ENCODE measurements at regions not wholly inside any gene's neighbourhood (a gene's known extent, or its start where the extent isn't known, plus 50 kb on each side); places are given as distances from the start of the nearest gene placed in this dataset.

DNA sequence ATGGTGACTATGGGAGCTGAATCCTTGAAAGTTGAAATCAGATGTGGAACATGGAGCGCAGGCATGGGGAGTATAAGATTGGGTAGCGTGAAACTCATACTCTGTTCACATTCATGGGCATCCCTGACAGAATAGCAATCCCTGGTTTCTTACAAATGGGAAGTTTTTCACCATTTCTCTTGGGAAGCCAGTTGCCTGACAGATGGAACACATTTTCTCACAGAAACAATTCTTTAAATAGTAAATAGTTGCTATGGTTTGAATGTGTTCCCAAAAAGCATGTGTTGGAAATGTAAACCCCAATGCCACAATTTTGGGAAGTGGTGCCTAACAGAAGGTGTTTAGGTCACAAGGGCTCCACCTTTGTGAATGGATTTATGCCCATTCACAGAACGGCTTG is 262.8 kb upstream of the HS3ST5 start:
- H2AFZ ChIP-seq (ENCODE audit: low read length) = no peak overlapping the region
- H4K20me1 ChIP-seq (ENCODE audit: insufficient read depth, low read depth, low read length) = no peaks in the 10 kb centered on the region
- H3K4me2 ChIP-seq (ENCODE audit: low read depth, low read length, poor library complexity, severe bottlenecking) = no peak overlapping the region
- no peaks in the 10 kb centered on the region for H3K9me2 ChIP-seq (replicated peaks; ENCODE audit: insufficient read depth, low read length)
- H3K27ac ChIP-seq (ENCODE audit: low read length) = no peak overlapping the region
- no peaks in the 10 kb centered on the region for H3K36me3 ChIP-seq (ENCODE audit: insufficient read depth, low read length)
- H3K79me2 ChIP-seq (ENCODE audit: low read length) = no peaks in the 10 kb centered on the region
- no peak for DNase-seq
- H3K4me1 ChIP-seq (ENCODE audit: low read length) = no peaks in the 10 kb centered on the region
- no peak overlapping the region for H3K9ac ChIP-seq (ENCODE audit: low read length)
- no peaks in the 10 kb centered on the region for H3K27me3 ChIP-seq (ENCODE audit: low read length)
- no peak overlapping the region for H3K4me3 ChIP-seq (ENCODE audit: low read length)
- H3K9me3 ChIP-seq (ENCODE audit: low read length) = no peaks in the 10 kb centered on the region; the same call in 1 of the 2 replicates

DNA sequence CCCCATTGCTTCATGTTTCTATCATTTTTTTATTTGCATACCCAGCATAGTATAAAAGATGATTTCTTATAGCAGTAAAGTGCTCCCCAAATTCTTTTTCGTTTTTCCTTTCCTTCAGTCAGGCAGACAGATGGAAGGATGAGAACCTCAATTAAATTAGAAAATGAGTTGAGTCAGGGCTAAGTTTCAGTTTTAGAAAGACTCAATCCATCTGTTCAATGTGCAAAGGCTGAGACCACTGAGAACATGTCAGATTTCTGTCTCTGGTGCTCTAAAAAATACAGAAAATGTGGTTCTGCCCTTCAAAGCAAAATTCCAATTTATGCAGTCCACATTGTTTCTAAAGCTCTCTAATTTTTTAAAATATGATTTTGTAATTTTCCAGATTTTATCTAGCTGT is 257.6 kb upstream of the HS3ST5 start:
- Histone ChIP-seq H3K4me1 (ENCODE audit: low read length) (no peaks in the 10 kb centered on the region), H3K79me2 (ENCODE audit: low read length) (no peaks in the 10 kb centered on the region), H3K9ac (ENCODE audit: low read length) (no peak overlapping the region), H3K36me3 (ENCODE audit: insufficient read depth, low read length) (no peaks in the 10 kb centered on the region), H3K4me3 (ENCODE audit: low read length) (no peak overlapping the region), H3K27me3 (ENCODE audit: low read length) (no peaks in the 10 kb centered on the region), H3K9me2 (replicated peaks; ENCODE audit: insufficient read depth, low read length) (no peaks in the 10 kb centered on the region), H3K9me3 (ENCODE audit: low read length) (no peaks in the 10 kb centered on the region; the same call in 1 of the 2 replicates), H4K20me1 (ENCODE audit: insufficient read depth, low read depth, low read length) (no peaks in the 10 kb centered on the region), H3K4me2 (ENCODE audit: low read depth, low read length, poor library complexity, severe bottlenecking) (no peak overlapping the region), H2AFZ (ENCODE audit: low read length) (no peak overlapping the region), H3K27ac (ENCODE audit: low read length) (no peak overlapping the region)
- DNase-seq = no peak

DNA sequence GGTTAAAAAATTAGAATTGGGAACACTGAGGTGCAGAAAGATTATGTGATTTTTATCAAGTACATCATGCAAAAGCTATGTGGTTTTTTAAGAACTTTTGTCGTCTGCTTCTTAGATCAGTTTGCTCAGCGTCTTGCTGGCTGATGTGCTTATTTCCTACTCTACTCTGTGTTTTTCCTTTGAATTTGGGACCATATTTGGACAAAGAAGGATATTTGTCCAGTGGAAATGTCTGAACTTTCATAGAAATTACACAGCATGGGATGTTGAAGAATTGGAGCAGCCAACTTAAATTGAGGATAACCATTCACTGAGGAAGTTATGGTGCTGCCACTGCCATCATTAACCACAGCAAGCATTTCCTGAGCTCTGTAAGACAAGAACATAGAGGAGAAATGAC is 252.8 kb upstream of the HS3ST5 start:
- H3K27me3 ChIP-seq (ENCODE audit: low read length) = no peaks in the 10 kb centered on the region
- H4K20me1 ChIP-seq (ENCODE audit: insufficient read depth, low read depth, low read length) = no peaks in the 10 kb centered on the region
- no peak overlapping the region for H3K4me2 ChIP-seq (ENCODE audit: low read depth, low read length, poor library complexity, severe bottlenecking)
- H3K9me2 ChIP-seq (replicated peaks; ENCODE audit: insufficient read depth, low read length) = no peaks in the 10 kb centered on the region
- DNase-seq = no peak
- H3K9ac ChIP-seq (ENCODE audit: low read length) = no peak overlapping the region
- no peaks in the 10 kb centered on the region for H3K9me3 ChIP-seq (ENCODE audit: low read length)
- no peak overlapping the region for H3K4me3 ChIP-seq (ENCODE audit: low read length)
- H2AFZ ChIP-seq (ENCODE audit: low read length) = no peak overlapping the region
- H3K27ac ChIP-seq (ENCODE audit: low read length) = no peak overlapping the region
- no peaks in the 10 kb centered on the region for H3K4me1 ChIP-seq (ENCODE audit: low read length)
- no peaks in the 10 kb centered on the region for H3K36me3 ChIP-seq (ENCODE audit: insufficient read depth, low read length)
- H3K79me2 ChIP-seq (ENCODE audit: low read length) = no peaks in the 10 kb centered on the region

DNA sequence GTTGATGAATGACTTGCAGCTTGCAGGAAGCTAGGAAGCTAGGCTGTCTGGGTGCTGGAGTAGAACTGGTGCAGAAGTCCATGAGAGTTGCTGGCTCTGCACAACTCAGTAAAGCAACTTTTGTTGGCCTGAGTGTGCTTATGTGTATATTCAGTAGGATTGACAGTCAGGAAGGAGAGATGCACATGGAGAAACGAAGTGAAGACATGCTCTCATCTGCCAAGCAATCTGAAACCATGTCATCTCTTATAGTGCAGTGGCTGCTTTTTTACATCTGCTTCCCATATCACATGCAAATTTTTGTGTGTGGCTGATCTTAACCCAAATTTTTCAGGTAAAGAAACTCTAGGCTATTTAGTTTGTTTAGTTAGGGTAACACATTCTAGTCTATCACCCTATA is 252.4 kb upstream of the HS3ST5 start:
- no peaks in the 10 kb centered on the region for H3K36me3 ChIP-seq (ENCODE audit: insufficient read depth, low read length)
- no peak overlapping the region for H3K4me3 ChIP-seq (ENCODE audit: low read length)
- H3K4me1 ChIP-seq (ENCODE audit: low read length) = no peaks in the 10 kb centered on the region
- no peak overlapping the region for H3K27ac ChIP-seq (ENCODE audit: low read length)
- H3K9ac ChIP-seq (ENCODE audit: low read length) = no peak overlapping the region
- no peaks in the 10 kb centered on the region for H3K79me2 ChIP-seq (ENCODE audit: low read length)
- no peak for DNase-seq
- H4K20me1 ChIP-seq (ENCODE audit: insufficient read depth, low read depth, low read length) = no peaks in the 10 kb centered on the region
- H3K27me3 ChIP-seq (ENCODE audit: low read length) = no peaks in the 10 kb centered on the region
- H3K9me3 ChIP-seq (ENCODE audit: low read length) = no peaks in the 10 kb centered on the region
- no peaks in the 10 kb centered on the region for H3K9me2 ChIP-seq (replicated peaks; ENCODE audit: insufficient read depth, low read length)
- H2AFZ ChIP-seq (ENCODE audit: low read length) = no peak overlapping the region
- H3K4me2 ChIP-seq (ENCODE audit: low read depth, low read length, poor library complexity, severe bottlenecking) = no peak overlapping the region

DNA sequence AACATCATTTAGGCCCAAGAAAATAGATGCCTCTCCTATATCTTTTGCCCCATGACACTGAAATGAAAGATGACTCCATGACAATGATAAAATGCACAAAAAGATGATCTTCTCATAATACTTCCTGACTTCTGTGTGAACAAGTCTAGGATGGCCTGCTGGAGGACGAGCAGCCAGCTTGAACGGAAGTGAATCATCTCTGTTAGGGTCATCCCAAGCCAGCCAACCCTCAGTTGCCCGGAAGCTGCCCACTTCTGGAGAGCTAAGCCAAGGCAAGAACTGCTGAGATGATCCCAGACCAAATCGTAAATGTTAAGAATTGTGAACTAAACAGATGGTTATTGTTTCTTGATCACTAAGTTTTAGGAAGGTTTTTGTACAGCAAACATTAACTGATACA is 249.7 kb upstream of the HS3ST5 start:
- Histone ChIP-seq H3K36me3 (ENCODE audit: insufficient read depth, low read length) (no peaks in the 10 kb centered on the region), H3K4me3 (ENCODE audit: low read length) (no peak overlapping the region), H3K79me2 (ENCODE audit: low read length) (no peaks in the 10 kb centered on the region), H3K4me1 (ENCODE audit: low read length) (no peaks in the 10 kb centered on the region), H4K20me1 (ENCODE audit: insufficient read depth, low read depth, low read length) (no peaks in the 10 kb centered on the region), H3K9me3 (ENCODE audit: low read length) (no peaks in the 10 kb centered on the region), H2AFZ (ENCODE audit: low read length) (no peak overlapping the region), H3K9ac (ENCODE audit: low read length) (no peak overlapping the region), H3K4me2 (ENCODE audit: low read depth, low read length, poor library complexity, severe bottlenecking) (no peak overlapping the region), H3K27me3 (ENCODE audit: low read length) (no peaks in the 10 kb centered on the region), H3K27ac (ENCODE audit: low read length) (no peak overlapping the region), H3K9me2 (replicated peaks; ENCODE audit: insufficient read depth, low read length) (no peaks in the 10 kb centered on the region)
- no peak for DNase-seq

DNA sequence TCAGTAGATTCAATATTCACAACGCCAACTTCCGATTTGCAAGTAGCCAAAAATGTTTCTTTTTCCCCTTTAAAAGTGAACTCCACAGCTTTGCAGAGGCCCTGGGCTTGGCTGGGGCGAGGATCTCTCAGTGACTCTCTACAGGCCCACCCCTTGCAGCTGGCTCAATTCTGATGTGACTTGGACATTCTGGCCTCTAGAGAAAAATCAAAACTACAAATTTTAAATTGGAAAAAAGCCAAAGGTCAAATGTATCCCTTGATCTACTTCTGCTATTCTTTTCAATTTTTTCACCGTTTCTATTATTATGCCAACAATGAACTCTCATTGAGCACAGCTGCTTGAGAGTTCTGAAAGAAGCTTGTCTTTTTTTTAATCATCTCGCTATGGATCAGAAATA is 245.9 kb upstream of the HS3ST5 start:
- Histone ChIP-seq H3K27me3 (ENCODE audit: low read length) (no peaks in the 10 kb centered on the region), H3K9me3 (ENCODE audit: low read length) (no peaks in the 10 kb centered on the region), H3K4me3 (ENCODE audit: low read length) (no peak overlapping the region), H3K27ac (ENCODE audit: low read length) (no peak overlapping the region), H3K9ac (ENCODE audit: low read length) (no peak overlapping the region), H2AFZ (ENCODE audit: low read length) (no peak overlapping the region), H3K4me2 (ENCODE audit: low read depth, low read length, poor library complexity, severe bottlenecking) (no peak overlapping the region), H3K9me2 (replicated peaks; ENCODE audit: insufficient read depth, low read length) (no peaks in the 10 kb centered on the region; the same call in 1 of the 2 replicates), H4K20me1 (ENCODE audit: insufficient read depth, low read depth, low read length) (no peaks in the 10 kb centered on the region), H3K4me1 (ENCODE audit: low read length) (no peaks in the 10 kb centered on the region), H3K79me2 (ENCODE audit: low read length) (no peaks in the 10 kb centered on the region), H3K36me3 (ENCODE audit: insufficient read depth, low read length) (no peaks in the 10 kb centered on the region)
- no peak for DNase-seq

DNA sequence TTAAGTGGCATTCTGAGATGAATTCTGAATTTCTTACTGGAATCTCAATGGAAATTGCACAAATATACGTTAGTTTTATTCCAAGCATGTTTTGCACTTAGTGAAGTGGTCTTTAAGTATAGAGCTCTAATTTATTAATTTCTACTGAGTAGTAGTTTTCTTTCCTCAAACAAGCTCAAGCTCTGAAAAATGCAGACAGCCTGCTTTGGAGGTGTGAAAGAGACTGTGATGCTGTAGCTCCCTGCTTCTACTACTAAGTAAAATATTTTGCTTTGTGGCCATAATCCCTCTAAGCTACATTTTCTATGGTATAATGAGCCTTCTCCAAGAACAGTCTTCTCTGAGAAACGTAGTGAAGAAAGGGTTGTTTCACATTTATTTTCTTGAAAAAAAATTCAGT is 243.5 kb upstream of the HS3ST5 start:
- Histone ChIP-seq H4K20me1 (ENCODE audit: insufficient read depth, low read depth, low read length) (no peaks in the 10 kb centered on the region), H3K27me3 (ENCODE audit: low read length) (no peaks in the 10 kb centered on the region), H3K4me2 (ENCODE audit: low read depth, low read length, poor library complexity, severe bottlenecking) (no peak overlapping the region), H3K4me3 (ENCODE audit: low read length) (no peak overlapping the region), H2AFZ (ENCODE audit: low read length) (no peak overlapping the region), H3K36me3 (ENCODE audit: insufficient read depth, low read length) (no peaks in the 10 kb centered on the region), H3K4me1 (ENCODE audit: low read length) (no peaks in the 10 kb centered on the region), H3K9me2 (replicated peaks; ENCODE audit: insufficient read depth, low read length) (no peaks in the 10 kb centered on the region; the same call in 1 of the 2 replicates), H3K9me3 (ENCODE audit: low read length) (no peaks in the 10 kb centered on the region), H3K9ac (ENCODE audit: low read length) (no peak overlapping the region), H3K79me2 (ENCODE audit: low read length) (no peaks in the 10 kb centered on the region), H3K27ac (ENCODE audit: low read length) (no peak overlapping the region)
- DNase-seq = no peak

DNA sequence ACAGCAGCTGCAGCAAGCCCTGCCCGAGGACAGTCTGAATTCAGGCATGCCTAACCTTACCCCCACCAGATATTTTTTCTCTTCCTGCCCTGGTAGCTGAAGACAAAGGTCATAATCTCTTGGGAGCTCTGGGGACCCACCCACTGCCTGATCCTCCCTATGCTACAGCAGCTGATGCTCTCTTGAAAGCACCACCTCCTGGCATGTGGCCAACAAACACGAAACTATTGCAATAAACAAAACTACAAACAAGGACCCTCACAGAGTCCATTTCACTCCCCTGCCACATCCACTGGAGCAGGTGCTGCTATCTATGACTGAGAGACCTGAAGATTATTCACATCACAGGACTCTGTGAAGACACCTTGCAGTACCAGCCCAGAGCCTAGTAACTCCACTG is 238.5 kb upstream of the HS3ST5 start:
- Histone ChIP-seq H3K9ac (ENCODE audit: low read length) (no peak overlapping the region), H3K79me2 (ENCODE audit: low read length) (no peaks in the 10 kb centered on the region), H3K4me3 (ENCODE audit: low read length) (no peak overlapping the region), H3K9me3 (ENCODE audit: low read length) (no peaks in the 10 kb centered on the region), H3K4me1 (ENCODE audit: low read length) (no peaks in the 10 kb centered on the region), H3K9me2 (replicated peaks; ENCODE audit: insufficient read depth, low read length) (no peaks in the 10 kb centered on the region; the same call in 1 of the 2 replicates), H3K36me3 (ENCODE audit: insufficient read depth, low read length) (no peaks in the 10 kb centered on the region), H4K20me1 (ENCODE audit: insufficient read depth, low read depth, low read length) (no peaks in the 10 kb centered on the region), H3K27me3 (ENCODE audit: low read length) (0 out of 2 replicates have a peak, but pooled peaks cover 3% of the 10 kb centered on the region), H3K27ac (ENCODE audit: low read length) (no peak overlapping the region), H3K4me2 (ENCODE audit: low read depth, low read length, poor library complexity, severe bottlenecking) (no peak overlapping the region), H2AFZ (ENCODE audit: low read length) (no peak overlapping the region)
- DNase-seq = no peak

DNA sequence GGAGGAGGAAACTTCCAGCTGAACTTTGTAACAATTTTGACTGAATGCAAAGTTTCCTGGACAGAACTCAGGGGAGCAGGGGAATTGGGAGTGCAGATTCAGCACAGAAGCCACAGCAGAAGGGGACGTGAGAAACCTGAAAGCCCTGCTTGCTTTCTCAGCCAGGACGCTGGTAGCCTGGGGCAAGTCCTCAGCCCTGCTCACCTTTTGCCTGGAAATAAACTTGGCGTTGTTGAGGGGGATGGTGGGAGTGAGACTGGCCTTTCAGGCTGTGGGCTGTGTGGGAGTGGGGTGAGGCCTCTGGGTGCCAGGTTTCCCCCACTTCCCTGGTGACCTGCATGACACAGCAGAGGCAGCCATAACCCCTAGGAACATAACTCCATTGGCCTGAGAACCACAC is 238.1 kb upstream of the HS3ST5 start:
- Histone ChIP-seq H4K20me1 (ENCODE audit: insufficient read depth, low read depth, low read length) (no peaks in the 10 kb centered on the region), H3K4me2 (ENCODE audit: low read depth, low read length, poor library complexity, severe bottlenecking) (no peak overlapping the region), H3K4me3 (ENCODE audit: low read length) (no peak overlapping the region), H2AFZ (ENCODE audit: low read length) (no peak overlapping the region), H3K9me3 (ENCODE audit: low read length) (no peaks in the 10 kb centered on the region), H3K27me3 (ENCODE audit: low read length) (0 out of 2 replicates have a peak, but pooled peaks cover 3% of the 10 kb centered on the region), H3K27ac (ENCODE audit: low read length) (no peak overlapping the region), H3K36me3 (ENCODE audit: insufficient read depth, low read length) (no peaks in the 10 kb centered on the region), H3K4me1 (ENCODE audit: low read length) (no peaks in the 10 kb centered on the region), H3K9ac (ENCODE audit: low read length) (no peak overlapping the region), H3K79me2 (ENCODE audit: low read length) (no peaks in the 10 kb centered on the region), H3K9me2 (replicated peaks; ENCODE audit: insufficient read depth, low read length) (no peaks in the 10 kb centered on the region; the same call in 1 of the 2 replicates)
- no peak for DNase-seq

Data from Karpas-422 (cell line).